ENCODE measurements at regions not wholly inside any gene's neighbourhood (a gene's known extent, or its start where the extent isn't known, plus 50 kb on each side); places are given as distances from the start of the nearest gene placed in this dataset.

- TF ChIP-seq CTCF (IDR thresholded peaks at IDR 0.05): no peak
- TF ChIP-seq MLX (CRISPR knock-in tag; IDR thresholded peaks at IDR 0.05): no peak
- TF ChIP-seq CBFB (CRISPR knock-in tag; IDR thresholded peaks at IDR 0.05; ENCODE audit: low read depth): no peak
- TF ChIP-seq JUN (CRISPR knock-in tag; IDR thresholded peaks at IDR 0.05): no peak
These were observed 155.4 kb upstream of the TPM1 start for GRCh38 chr15:62887113-62887570.
